ENCODE measurements at regions not wholly inside any gene's neighbourhood (a gene's known extent, or its start where the extent isn't known, plus 50 kb on each side); places are given as distances from the start of the nearest gene placed in this dataset.

- Histone ChIP-seq H3K4me1 (no peaks in the 10 kb centered on the region), H3K36me3 (no peaks in the 10 kb centered on the region), H3K27ac (no peak overlapping the region), H3K9me3 (no peaks in the 10 kb centered on the region), H3K4me3 (no peak overlapping the region), H3K27me3 (no peaks in the 10 kb centered on the region)
- DNase-seq = no peak
- 50% methylated on average over 1 of the region's 1 CpG for WGBS, 2 donors
- TF ChIP-seq CTCF (IDR thresholded peaks at IDR 0.05) = no peak
- TF ChIP-seq EP300 (IDR thresholded peaks at IDR 0.05) = no peak
- no peak for TF ChIP-seq POLR2A (IDR thresholded peaks at IDR 0.05)
- no peak for TF ChIP-seq POLR2AphosphoS5 (IDR thresholded peaks at IDR 0.05)
- intact Hi-C loops (cut with DNase I) = no loop called here
Observed at GRCh38 chr13:88752041-88752440, 1080.9 kb downstream of the SLITRK5 start.

DNA sequence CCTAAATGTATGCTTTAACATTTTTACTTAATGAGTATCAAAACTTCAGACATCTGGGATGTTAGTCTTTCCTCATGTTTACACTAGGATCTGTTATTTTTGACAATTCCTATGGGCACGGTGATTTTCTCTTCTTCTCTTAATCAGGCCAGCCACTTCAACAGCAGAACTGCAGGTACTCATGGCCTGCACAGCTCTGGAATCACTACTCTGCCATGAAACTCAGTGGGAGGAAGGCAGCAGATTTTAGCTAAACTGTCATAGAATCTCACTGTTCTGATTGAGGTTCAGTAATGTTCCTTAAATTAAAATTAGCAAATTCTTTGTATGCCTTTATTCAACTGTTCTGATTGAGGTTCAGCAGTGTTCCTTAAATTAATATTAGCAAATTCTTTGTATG, 1083.0 kb downstream of the SLITRK5 start:
- no peak overlapping the region for H3K27ac ChIP-seq
- intact Hi-C loops (cut with DNase I) = no loop called here
- no peaks in the 10 kb centered on the region for H3K4me1 ChIP-seq
- H3K9me3 ChIP-seq = no peaks in the 10 kb centered on the region
- H3K36me3 ChIP-seq = no peaks in the 10 kb centered on the region
- H3K27me3 ChIP-seq = no peaks in the 10 kb centered on the region
- no peak overlapping the region for H3K4me3 ChIP-seq
- no peak for DNase-seq
- 80 to 82% methylated on average over 1 of the region's 1 CpG for WGBS, 2 donors
- no peak for TF ChIP-seq POLR2A (IDR thresholded peaks at IDR 0.05)
- no peak for TF ChIP-seq CTCF (IDR thresholded peaks at IDR 0.05)
- TF ChIP-seq POLR2AphosphoS5 (IDR thresholded peaks at IDR 0.05) = no peak
- no peak for TF ChIP-seq EP300 (IDR thresholded peaks at IDR 0.05)

GRCh38 chr13:88761145-88761544, 1090.0 kb downstream of the SLITRK5 start:
- TF ChIP-seq POLR2A (IDR thresholded peaks at IDR 0.05) (no peak), CTCF (IDR thresholded peaks at IDR 0.05) (no peak), POLR2AphosphoS5 (IDR thresholded peaks at IDR 0.05) (no peak), EP300 (IDR thresholded peaks at IDR 0.05) (no peak)
- Histone ChIP-seq H3K4me3 (no peak overlapping the region), H3K9me3 (no peaks in the 10 kb centered on the region), H3K4me1 (no peaks in the 10 kb centered on the region), H3K27ac (no peak overlapping the region), H3K36me3 (no peaks in the 10 kb centered on the region), H3K27me3 (no peaks in the 10 kb centered on the region)
- intact Hi-C loops (cut with DNase I) = no loop called here
- WGBS, 2 donors = 86 to 90% methylated on average over 4 of the region's 4 CpGs
- no peak for DNase-seq

DNA sequence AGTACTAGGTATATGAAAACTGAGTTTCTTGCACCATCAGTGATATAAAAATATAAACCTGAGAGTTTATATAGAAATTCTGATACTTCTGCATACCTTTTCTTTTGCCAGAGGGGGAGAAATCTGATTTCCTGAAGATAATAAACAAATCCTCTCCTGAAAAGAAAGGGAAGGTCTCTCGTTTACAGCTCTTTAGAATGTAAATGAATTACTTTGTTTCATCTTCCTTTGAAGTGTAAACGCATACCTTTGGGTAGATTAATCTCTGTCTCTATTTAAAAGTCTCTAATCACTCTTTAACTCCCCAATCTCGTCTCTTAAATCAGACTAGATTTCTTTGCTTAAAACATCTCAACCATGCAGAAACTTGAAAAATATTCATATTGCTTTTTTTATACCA, 1092.9 kb downstream of the SLITRK5 start:
- Histone ChIP-seq H3K9me3 (no peaks in the 10 kb centered on the region), H3K27ac (no peak overlapping the region), H3K36me3 (no peaks in the 10 kb centered on the region), H3K4me1 (no peaks in the 10 kb centered on the region), H3K27me3 (no peaks in the 10 kb centered on the region), H3K4me3 (no peak overlapping the region)
- DNase-seq = no peak
- TF ChIP-seq CTCF (IDR thresholded peaks at IDR 0.05) = no peak
- no peak for TF ChIP-seq POLR2A (IDR thresholded peaks at IDR 0.05)
- no peak for TF ChIP-seq POLR2AphosphoS5 (IDR thresholded peaks at IDR 0.05)
- TF ChIP-seq EP300 (IDR thresholded peaks at IDR 0.05) = no peak
- intact Hi-C loops (cut with DNase I) = no loop called here
- 24 to 48% methylated on average over 3 of the region's 3 CpGs for WGBS, 2 donors

DNA sequence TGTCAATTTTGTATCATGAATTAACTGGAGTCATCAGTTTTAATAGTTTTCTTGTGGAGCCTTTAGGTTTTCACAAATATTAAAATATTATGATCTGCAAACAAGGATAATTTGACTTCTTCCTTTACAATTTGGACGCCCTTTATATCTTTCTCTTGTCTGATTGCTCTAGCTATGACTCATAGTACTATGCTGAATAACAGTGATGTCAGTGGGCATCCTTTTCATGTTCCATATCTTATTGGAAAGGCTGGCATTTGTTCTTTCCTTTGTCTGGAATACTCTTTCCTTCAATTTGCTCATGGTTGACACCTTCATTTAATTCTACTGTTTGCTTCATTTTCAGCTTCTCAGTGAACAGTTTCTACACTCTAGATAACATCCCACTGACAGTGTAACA, 1129.3 kb downstream of the SLITRK5 start:
- H3K27ac ChIP-seq = no peak overlapping the region
- H3K4me3 ChIP-seq = no peak overlapping the region
- H3K27me3 ChIP-seq = no peaks in the 10 kb centered on the region
- H3K4me1 ChIP-seq = no peaks in the 10 kb centered on the region
- DNase-seq = no peak
- WGBS, 2 donors = 51 to 70% methylated on average over 1 of the region's 1 CpG
- intact Hi-C loops (cut with DNase I) = no loop called here
- H3K36me3 ChIP-seq = no peaks in the 10 kb centered on the region
- H3K9me3 ChIP-seq = no peaks in the 10 kb centered on the region
- TF ChIP-seq POLR2AphosphoS5 (IDR thresholded peaks at IDR 0.05) (no peak), POLR2A (IDR thresholded peaks at IDR 0.05) (no peak), CTCF (IDR thresholded peaks at IDR 0.05) (no peak), EP300 (IDR thresholded peaks at IDR 0.05) (no peak)

Data from sigmoid colon (tissue), 6 donors.